Breast epithelium (tissue), 4 donors: ENCODE measurements at regions not wholly inside any gene's neighbourhood (a gene's known extent, or its start where the extent isn't known, plus 50 kb on each side); places are given as distances from the start of the nearest gene placed in this dataset.

Experiments used
- DNase-seq, 2 donors: peaks; one replicate each; pipeline ENCODE4 v3.0.0-alpha.2; 2019; ENCODE audit warnings: low spot score in 2 of 2
- H3K27ac ChIP-seq, 2 donors: fragments of 200-600 bp; sonication (generic) in 1 of 2; one replicate each; pipeline ENCODE4 v1.5.1; 2016 to 2019; ENCODE audit warnings: mild to moderate bottlenecking in 1 of 2
- H3K27me3 ChIP-seq, 2 donors: fragments of 200-600 bp; sonication (generic) in 1 of 2; one replicate each; pipeline versions ENCODE4 v1.5.1 to v1.6.0; 2017 to 2019; ENCODE audit warnings: control low read depth in 1 of 2, mild to moderate bottlenecking in 1 of 2
- H3K36me3 ChIP-seq: fragments of 200-600 bp; one replicate; pipeline ENCODE4 v1.5.1; 2019
- H3K4me1 ChIP-seq, 2 donors: fragments of 200-600 bp; sonication (generic); one replicate each; pipeline ENCODE4 v1.5.1; 2016 to 2019; ENCODE audit warnings: control low read depth in 1 of 2
- H3K4me3 ChIP-seq, 3 donors: fragments of 200-600 bp; sonication (generic); 1 replicate in 2 of 3; 2 replicates in 1 of 3; pipeline ENCODE4 v1.5.1; 2016 to 2019; ENCODE audit warnings: mild to moderate bottlenecking in 3 of 3, moderate library complexity in 2 of 3
- H3K9me3 ChIP-seq, 2 donors: fragments of 200-600 bp; sonication (generic) in 1 of 2; one replicate each; pipeline ENCODE4 v1.5.1; 2016 to 2019; ENCODE audit warnings: control low read depth in 1 of 2
- CTCF ChIP-seq, 3 donors: fragments of 450-650 bp; IDR thresholded peaks; one replicate each; pipeline ENCODE4 v1.5.1; 2016 to 2017; ENCODE audit warnings: antibody characterized with exemption in 3 of 3, mild to moderate bottlenecking in 3 of 3, moderate library complexity in 3 of 3
- POLR2A ChIP-seq: fragments of 450-650 bp; IDR thresholded peaks from one replicate; pipeline ENCODE4 v1.6.1; 2016; ENCODE audit warnings: antibody characterized with exemption, mild to moderate bottlenecking, moderate library complexity
- POLR2AphosphoS5 ChIP-seq, 3 donors: sonication (generic); formaldehyde crosslinking; IDR thresholded peaks; one replicate each; pipeline ENCODE4 v1.6.1; 2017; ENCODE audit warnings: antibody characterized with exemption in 3 of 3
- intact Hi-C: fragments of 100-400 bp; cut with DNase I; formaldehyde crosslinking; loops from one replicate; pipeline ENCODE4 v1.15.1; 2023; ENCODE audit warnings: low total_unique reads

GRCh38 chr2:121142452-121142851 lies 142.6 kb downstream of the TFCP2L1 start:
- DNase-seq: no peak

GRCh38 chr2:121144111-121144510 lies 140.9 kb downstream of the TFCP2L1 start:
- H3K9me3 ChIP-seq: peaks cover 0 to 4% of the 10 kb centered on the region in 2 donors
- DNase-seq: no peak
- TF ChIP-seq POLR2A (no peak), CTCF (IDR thresholded peaks at IDR 0.05) (no peak), POLR2AphosphoS5 (IDR thresholded peaks at IDR 0.05) (no peak)
- H3K4me1 ChIP-seq: no peaks in the 10 kb centered on the region
- H3K27me3 ChIP-seq: no peaks in the 10 kb centered on the region
- H3K4me3 ChIP-seq: no peak overlapping the region
- H3K36me3 ChIP-seq: no peaks in the 10 kb centered on the region
- intact Hi-C loops: no loop called here
- no peak overlapping the region for H3K27ac ChIP-seq

More at GRCh38 chr2:121142452-121142851, 142.6 kb downstream of the TFCP2L1 start:
- no peak overlapping the region for H3K27ac ChIP-seq
- no peak overlapping the region for H3K4me3 ChIP-seq
- H3K9me3 ChIP-seq: peaks cover 0 to 4% of the 10 kb centered on the region in 2 donors
- no peaks in the 10 kb centered on the region for H3K4me1 ChIP-seq
- H3K27me3 ChIP-seq: no peaks in the 10 kb centered on the region
- intact Hi-C loops: no loop called here
- no peaks in the 10 kb centered on the region for H3K36me3 ChIP-seq
- no peak for TF ChIP-seq POLR2AphosphoS5 (IDR thresholded peaks at IDR 0.05)
- no peak for TF ChIP-seq CTCF (IDR thresholded peaks at IDR 0.05)
- TF ChIP-seq POLR2A: no peak

GRCh38 chr2:121146630-121147029 lies 138.4 kb downstream of the TFCP2L1 start:
- Histone ChIP-seq H3K27ac (no peak overlapping the region), H3K27me3 (no peaks in the 10 kb centered on the region), H3K4me1 (no peaks in the 10 kb centered on the region), H3K9me3 (no peaks in the 10 kb centered on the region), H3K36me3 (no peaks in the 10 kb centered on the region), H3K4me3 (no peak overlapping the region)
- intact Hi-C loops: no loop called here
- no peak for DNase-seq
- TF ChIP-seq POLR2AphosphoS5 (IDR thresholded peaks at IDR 0.05) (no peak), POLR2A (no peak), CTCF (IDR thresholded peaks at IDR 0.05) (no peak)

- Histone ChIP-seq H3K27me3 (no peaks in the 10 kb centered on the region), H3K9me3 (no peaks in the 10 kb centered on the region), H3K27ac (no peak overlapping the region), H3K4me1 (no peaks in the 10 kb centered on the region), H3K4me3 (no peak overlapping the region), H3K36me3 (no peaks in the 10 kb centered on the region)
- intact Hi-C loops: no loop called here
- DNase-seq: no peak
- TF ChIP-seq POLR2A (no peak), POLR2AphosphoS5 (IDR thresholded peaks at IDR 0.05) (no peak), CTCF (IDR thresholded peaks at IDR 0.05) (no peak)
Measured at GRCh38 chr2:121147766-121148165, 137.2 kb downstream of the TFCP2L1 start.

GRCh38 chr2:121148481-121148880 lies 136.5 kb downstream of the TFCP2L1 start:
- no peak for DNase-seq
- no peaks in the 10 kb centered on the region for H3K27me3 ChIP-seq
- H3K27ac ChIP-seq: no peak overlapping the region
- no peaks in the 10 kb centered on the region for H3K4me1 ChIP-seq
- H3K4me3 ChIP-seq: no peak overlapping the region
- intact Hi-C loops: no loop called here
- TF ChIP-seq POLR2AphosphoS5 (IDR thresholded peaks at IDR 0.05) (no peak), CTCF (IDR thresholded peaks at IDR 0.05) (no peak), POLR2A (no peak)
- no peaks in the 10 kb centered on the region for H3K36me3 ChIP-seq
- no peaks in the 10 kb centered on the region for H3K9me3 ChIP-seq
